ENCODE measurements at regions not wholly inside any gene's neighbourhood (a gene's known extent, or its start where the extent isn't known, plus 50 kb on each side); places are given as distances from the start of the nearest gene placed in this dataset.
"Not testable (repeated sequence)": the region's sequence is repeated elsewhere in the genome, so short reads cannot be mapped to it uniquely, and the experiment has no call there.

DNA sequence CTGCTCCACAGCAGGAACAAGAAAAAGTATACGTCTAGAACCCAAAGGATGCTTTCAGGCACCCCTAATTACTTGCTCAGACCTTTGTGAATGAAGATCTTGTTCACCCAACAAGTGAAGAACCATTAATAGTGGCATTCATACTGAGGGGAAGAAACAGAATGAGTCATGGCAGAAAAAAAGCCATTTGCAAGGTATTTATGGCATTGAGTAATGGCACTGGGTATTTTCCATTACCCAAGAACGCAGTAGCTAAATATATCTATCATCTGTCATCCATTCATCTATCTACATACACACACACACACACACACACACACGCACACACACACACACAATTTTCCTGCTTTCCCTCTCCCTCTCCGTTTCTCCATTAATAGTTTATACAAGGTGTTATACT, 56.4 kb upstream of the XIRP2 start:
- no peak for DNase-seq (ENCODE audit: low read depth)

- DNase-seq (ENCODE audit: low read depth) = no peak
Observed at GRCh38 chr2:166825914-166826313, 62.4 kb upstream of the XIRP2 start.

DNA sequence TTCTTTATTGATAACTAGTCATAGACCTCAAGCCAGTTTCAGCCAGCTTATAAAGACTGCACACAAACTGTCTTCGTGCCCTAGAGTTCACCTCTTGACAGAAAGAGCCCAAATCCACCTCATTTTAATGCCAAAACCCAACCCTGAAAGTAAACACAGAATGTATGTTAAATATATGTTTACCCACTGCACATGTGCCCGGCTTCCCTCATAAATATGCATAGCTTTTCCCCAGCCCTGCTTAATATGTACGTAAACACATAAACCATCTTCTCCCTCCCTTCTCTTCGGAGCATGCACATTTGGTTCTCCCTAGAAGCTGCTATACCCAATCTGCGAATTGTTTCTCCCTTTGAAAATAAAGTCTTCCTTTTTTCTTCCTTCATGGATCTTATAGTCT, 73.9 kb upstream of the XIRP2 start:
- DNase-seq (ENCODE audit: low read depth) = no peak

GRCh38 chr2:166812166-166812891, 76.0 kb upstream of the XIRP2 start:
- no peak for DNase-seq (ENCODE audit: low read depth)

GRCh38 chr2:166805753-166806152, 82.5 kb upstream of the XIRP2 start:
- no peak for DNase-seq (ENCODE audit: low read depth)

DNA sequence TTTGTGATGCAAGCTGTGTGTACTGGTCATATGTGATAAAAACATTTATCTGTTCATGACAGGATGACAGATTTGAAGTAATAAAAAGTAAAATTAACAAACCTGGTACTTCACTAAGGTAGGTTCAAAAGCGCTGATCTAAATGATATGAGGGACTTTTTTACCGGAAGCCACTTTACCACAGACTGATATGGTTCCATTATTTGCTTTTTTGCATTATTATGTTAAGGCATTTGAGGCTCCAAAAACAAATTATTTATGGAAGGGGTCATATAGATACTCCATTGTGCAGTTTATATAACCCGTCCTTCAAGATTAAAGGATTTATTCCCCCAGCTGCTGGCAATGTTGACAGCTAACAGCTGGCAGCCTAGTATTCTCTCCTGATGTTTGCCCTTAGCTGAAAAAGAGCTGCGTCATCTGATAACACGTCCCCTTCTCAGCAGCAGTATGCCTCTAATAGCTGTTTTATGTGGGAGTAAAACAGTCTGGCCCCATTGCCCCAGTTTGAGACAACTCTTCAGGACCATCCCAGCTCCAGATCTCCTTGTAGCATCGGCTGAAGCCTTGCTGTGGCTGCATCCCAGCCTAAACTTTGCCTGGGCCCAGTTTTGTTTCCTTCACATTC, 84.8 kb upstream of the XIRP2 start:
- DNase-seq (ENCODE audit: low read depth) = no peak

DNA sequence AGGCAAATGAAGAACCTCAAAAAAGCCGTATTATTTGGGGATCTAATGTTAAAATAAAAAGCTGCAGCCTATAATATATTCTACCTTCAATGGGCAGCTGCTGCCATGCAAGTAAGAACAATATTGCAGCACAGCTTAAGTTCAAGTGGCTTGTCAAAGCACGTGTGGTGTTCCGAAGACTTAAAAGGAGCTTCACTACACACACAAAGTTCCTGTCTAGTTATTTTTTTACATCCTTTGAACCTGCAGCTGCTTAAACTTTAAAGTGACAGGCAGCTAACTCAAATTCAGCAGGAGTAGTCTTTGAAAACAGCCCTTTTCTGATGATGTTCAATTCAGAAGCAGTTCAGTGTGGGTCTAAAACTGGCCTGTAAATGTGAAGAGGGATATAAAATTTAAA, 85.8 kb upstream of the XIRP2 start:
- DNase-seq (ENCODE audit: low read depth) = no peak

- no peak for DNase-seq (ENCODE audit: low read depth)
Observed at GRCh38 chr2:166792808-166793207, 95.5 kb upstream of the XIRP2 start.

- no peak for DNase-seq (ENCODE audit: low read depth)
Observed at GRCh38 chr2:166786707-166787106, 101.6 kb upstream of the XIRP2 start.

GRCh38 chr2:166784296-166784946, 103.9 kb upstream of the XIRP2 start:
- no peak for DNase-seq (ENCODE audit: low read depth)

- no peak for DNase-seq (ENCODE audit: low read depth)
Observed at GRCh38 chr2:166775176-166775575, 113.1 kb upstream of the XIRP2 start.

GRCh38 chr2:166773308-166773949, 114.9 kb upstream of the XIRP2 start:
- DNase-seq (ENCODE audit: low read depth) = no peak

DNA sequence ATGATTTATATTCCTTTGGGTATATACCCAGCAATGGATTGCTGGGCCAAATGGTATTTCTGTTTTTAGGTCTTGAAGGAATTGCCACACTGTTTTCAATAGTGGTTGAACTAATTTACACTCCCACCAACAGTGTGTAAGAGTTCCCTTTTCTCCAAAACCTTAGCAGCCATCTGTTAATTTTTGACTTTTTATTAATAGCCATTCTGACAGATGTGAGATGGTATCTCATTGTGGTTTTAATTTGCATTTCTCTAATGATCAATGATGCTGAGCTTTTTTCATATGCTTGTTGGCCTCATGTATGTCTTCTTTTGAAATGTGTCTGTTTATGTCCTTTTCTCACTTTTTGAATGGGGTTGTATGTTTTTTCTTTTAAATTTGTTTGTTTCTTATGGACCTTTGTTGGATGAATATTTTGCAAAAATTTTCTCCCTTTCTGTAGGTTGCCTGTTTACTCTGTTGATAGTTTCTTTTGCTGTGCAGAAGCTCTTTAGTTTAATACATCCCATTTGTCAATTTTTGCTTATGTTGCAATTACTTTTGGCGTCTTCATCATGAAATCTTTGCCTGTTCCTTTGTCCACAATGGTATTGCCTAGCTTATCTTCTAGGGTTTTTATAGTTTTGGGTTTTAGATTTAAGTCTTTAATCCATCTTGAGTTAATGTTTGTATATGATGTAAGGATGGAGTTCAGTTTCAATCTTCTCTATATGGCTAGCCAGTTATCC, 119.7 kb upstream of the XIRP2 start:
- DNase-seq (ENCODE audit: low read depth) = no peak

- not testable (repeated sequence) for DNase-seq (ENCODE audit: low read depth)
Observed at GRCh38 chr2:166766769-166767322, 121.4 kb upstream of the XIRP2 start.

- DNase-seq (ENCODE audit: low read depth) = no peak
Observed at GRCh38 chr2:166766220-166766619, 122.1 kb upstream of the XIRP2 start.

GRCh38 chr2:166765141-166765540, 123.1 kb upstream of the XIRP2 start:
- DNase-seq (ENCODE audit: low read depth) = no peak

DNA sequence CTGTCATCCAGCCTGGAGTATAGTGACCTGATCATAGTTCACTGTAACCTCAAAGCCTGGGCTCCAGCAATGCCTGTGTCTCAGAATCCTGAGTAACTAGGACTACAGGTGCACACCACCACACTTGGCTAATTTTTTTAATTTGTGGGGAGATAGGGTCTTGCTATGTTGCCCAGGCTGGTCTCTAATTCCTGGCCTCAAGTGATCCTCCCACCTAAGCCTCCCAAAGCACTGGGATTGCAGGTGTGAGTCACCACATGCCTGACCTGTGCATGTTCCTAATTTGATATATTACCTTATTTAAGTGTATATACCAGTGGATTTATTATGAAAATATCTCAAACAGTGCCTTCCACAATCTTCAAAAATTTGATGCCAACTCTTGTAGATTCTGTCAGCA, 123.6 kb upstream of the XIRP2 start:
- no peak for DNase-seq (ENCODE audit: low read depth)

- no peak for DNase-seq (ENCODE audit: low read depth)
Observed at GRCh38 chr2:166764216-166764615, 124.1 kb upstream of the XIRP2 start.

- DNase-seq (ENCODE audit: low read depth) = no peak
Observed at GRCh38 chr2:166762746-166763145, 125.5 kb upstream of the XIRP2 start.

DNA sequence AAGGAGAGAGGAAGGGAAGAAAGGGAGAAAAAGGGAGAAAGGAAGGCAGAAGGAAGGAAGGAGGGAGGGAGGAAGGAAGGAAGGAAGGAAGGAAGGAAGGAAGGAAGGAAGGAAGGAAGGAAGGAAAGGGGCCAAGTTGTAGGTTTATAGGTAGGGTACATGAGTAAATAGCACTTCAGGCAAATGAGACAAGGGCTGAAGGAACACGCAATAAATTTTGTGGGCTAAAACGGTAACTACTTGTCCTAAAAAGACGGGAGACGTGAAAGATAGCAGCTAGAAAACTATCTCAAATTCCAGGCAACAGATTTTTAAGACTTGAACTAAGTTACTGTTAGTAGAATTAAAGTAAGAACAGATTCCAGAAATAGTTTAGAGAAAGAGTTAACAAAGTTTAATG, 129.3 kb upstream of the XIRP2 start:
- no peak for DNase-seq (ENCODE audit: low read depth)

DNA sequence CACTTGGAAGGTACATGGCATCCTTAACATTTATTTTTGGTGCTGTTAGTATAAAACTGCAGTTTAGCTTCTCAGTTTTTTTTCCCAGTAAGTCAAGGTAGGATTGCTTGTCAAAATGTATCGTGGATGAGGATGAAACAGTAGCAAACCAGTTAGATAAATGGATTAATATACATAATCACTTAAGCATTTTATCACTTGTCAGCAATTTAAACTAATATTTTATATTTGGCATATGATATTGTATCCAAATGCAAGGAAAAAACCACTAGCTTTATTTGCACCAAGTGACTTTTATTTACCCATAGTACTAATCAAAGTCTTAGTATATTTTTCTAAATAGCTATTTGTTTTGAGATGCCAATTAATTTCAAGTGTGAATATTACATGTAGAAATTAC, 137.7 kb upstream of the XIRP2 start:
- DNase-seq (ENCODE audit: low read depth) = no peak

GRCh38 chr2:166744117-166744516, 144.2 kb upstream of the XIRP2 start:
- DNase-seq (ENCODE audit: low read depth) = not testable (repeated sequence)
